Trophoblast cell (in vitro differentiated cells and primary cell): ENCODE measurements at regions not wholly inside any gene's neighbourhood (a gene's known extent, or its start where the extent isn't known, plus 50 kb on each side); places are given as distances from the start of the nearest gene placed in this dataset.

ENCODE experiments used
- DNase-seq, 2 donors: peaks; one replicate each; pipeline ENCODE4 v3.0.0-alpha.2; 2016
- H2AFZ ChIP-seq: 2 replicates; pipeline ENCODE4 v1.6.1; 2013; ENCODE audit warnings: low read length, moderate library complexity, mild to moderate bottlenecking; ENCODE audit not compliant: insufficient read depth, poor library complexity
- H2AK5ac ChIP-seq: 2 replicates; pipeline ENCODE4 v1.6.1; 2013; ENCODE audit warnings: mild to moderate bottlenecking, low read length
- H2BK120ac ChIP-seq: 2 replicates; pipeline ENCODE4 v1.6.1; 2013; ENCODE audit warnings: low read length, mild to moderate bottlenecking, moderate library complexity; ENCODE audit not compliant: insufficient read depth, poor library complexity
- H2BK12ac ChIP-seq: 2 replicates; pipeline ENCODE4 v1.6.1; 2013; ENCODE audit warnings: mild to moderate bottlenecking, low read length, moderate library complexity
- H2BK5ac ChIP-seq: 2 replicates; pipeline ENCODE4 v1.6.1; 2013; ENCODE audit warnings: low read length, low read depth, moderate library complexity, mild to moderate bottlenecking; ENCODE audit not compliant: poor library complexity
- H3K14ac ChIP-seq: 2 replicates; pipeline ENCODE4 v1.6.1; 2013; ENCODE audit warnings: mild to moderate bottlenecking, low read length
- H3K18ac ChIP-seq: 2 replicates; pipeline ENCODE4 v1.6.1; 2013; ENCODE audit warnings: mild to moderate bottlenecking, low read length
- H3K23ac ChIP-seq: 2 replicates; pipeline ENCODE4 v1.6.1; 2013; ENCODE audit warnings: low read length
- H3K27ac ChIP-seq: 2 replicates; pipeline ENCODE4 v1.5.1; 2013; ENCODE audit warnings: low read depth, mild to moderate bottlenecking, inconsistent platforms, low read length, moderate library complexity
- H3K27me3 ChIP-seq: 2 replicates; pipeline ENCODE4 v1.6.1; 2013; ENCODE audit warnings: inconsistent platforms, mild to moderate bottlenecking, low read length, moderate library complexity; ENCODE audit not compliant: insufficient read depth
- H3K36me3 ChIP-seq, 2 experiments: 1 replicate in 1 of 2; 2 replicates in 1 of 2; pipeline ENCODE4 v1.6.1; 2013; ENCODE audit warnings: low read length in 2 of 2, mild to moderate bottlenecking in 2 of 2, moderate library complexity in 1 of 2; ENCODE audit not compliant: insufficient read depth in 2 of 2, control insufficient read depth in 1 of 2
- H3K4ac ChIP-seq: 2 replicates; pipeline ENCODE4 v1.6.1; 2013; ENCODE audit warnings: low read depth, mild to moderate bottlenecking, low read length, moderate library complexity
- H3K4me1 ChIP-seq, 2 experiments: 1 replicate in 1 of 2; 2 replicates in 1 of 2; pipeline ENCODE4 v1.6.1; 2013; ENCODE audit warnings: low read length in 2 of 2, mild to moderate bottlenecking in 2 of 2, moderate library complexity in 1 of 2; ENCODE audit not compliant: insufficient read depth in 2 of 2, control insufficient read depth in 1 of 2
- H3K4me2 ChIP-seq: 2 replicates; pipeline ENCODE4 v1.6.1; 2013; ENCODE audit warnings: inconsistent platforms, mild to moderate bottlenecking, low read length, moderate library complexity
- H3K4me3 ChIP-seq: 2 replicates; pipeline ENCODE4 v1.5.1; 2013; ENCODE audit warnings: mild to moderate bottlenecking, low read depth, low read length, inconsistent platforms
- H3K79me1 ChIP-seq: one replicate; pipeline ENCODE4 v1.6.1; 2013; ENCODE audit warnings: low read length
- H3K79me2 ChIP-seq: 2 replicates; pipeline ENCODE4 v1.6.1; 2013; ENCODE audit warnings: low read length, mild to moderate bottlenecking; ENCODE audit not compliant: control insufficient read depth, insufficient read depth, poor library complexity
- H3K9ac ChIP-seq: 2 replicates; pipeline ENCODE4 v1.6.1; 2013; ENCODE audit warnings: mild to moderate bottlenecking, low read length
- H3K9me3 ChIP-seq: 2 replicates; pipeline ENCODE4 v1.6.1; 2013; ENCODE audit warnings: low read depth, mild to moderate bottlenecking, control low read depth, inconsistent platforms, low read length; ENCODE audit not compliant: insufficient read depth
- H4K12ac ChIP-seq: 2 replicates; pipeline ENCODE4 v1.6.1; 2013; ENCODE audit warnings: low read depth, mild to moderate bottlenecking, low read length, moderate library complexity
- H4K8ac ChIP-seq: 2 replicates; pipeline ENCODE4 v1.6.1; 2013; ENCODE audit warnings: low read depth, mild to moderate bottlenecking, low read length, moderate library complexity
- H4K91ac ChIP-seq: one replicate; pipeline ENCODE4 v1.6.1; 2013; ENCODE audit warnings: low read depth, mild to moderate bottlenecking, low read length, moderate library complexity
- WGBS: extraction: QIAGEN DNeasy Blood & Tissue Kit; methylation state at CpG from one replicate; pipeline ENCODE4 v1.1.7; 2013; ENCODE audit warnings: missing lambda C conversion rate; ENCODE audit not compliant: insufficient read length, insufficient coverage; ENCODE audit errors: extremely low coverage; 5-methylcytosine and 5-hydroxymethylcytosine counted together

GRCh38 chr7:25636168-25636567, 407.9 kb upstream of the NPVF start:
- Histone ChIP-seq H3K36me3 (no peaks in the 10 kb centered on the region), H3K9ac (no peak overlapping the region), H3K18ac (no peak overlapping the region), H4K91ac (peak overlapping the region; percentile 94), H3K79me2 (no peaks in the 10 kb centered on the region), H3K4me1 (peaks cover 0 to 9% of the 10 kb centered on the region in 2 experiments), H3K23ac (no peak overlapping the region), H3K27me3 (no peaks in the 10 kb centered on the region), H4K8ac (peak overlapping the region; percentile 21), H3K4me2 (no peak overlapping the region), H3K4me3 (no peak overlapping the region), H3K14ac (peak overlapping the region; percentile 3), H2BK12ac (peak overlapping the region; percentile 24), H3K9me3 (no peaks in the 10 kb centered on the region), H4K12ac (no peak overlapping the region), H2AFZ (no peak overlapping the region), H2BK5ac (peak overlapping the region; percentile 58), H3K4ac (no peak overlapping the region), H2BK120ac (peak overlapping the region; percentile 0), H2AK5ac (no peak overlapping the region), H3K79me1 (peaks cover 17% of the 10 kb centered on the region), H3K27ac (no peak overlapping the region)
- DNase-seq: no peak
- no CpG with 5 or more reads among the region's 9 CpGs for WGBS

- no peak overlapping the region for H3K4me3 ChIP-seq
- WGBS: no CpG with 5 or more reads among the region's 4 CpGs
- H3K36me3 ChIP-seq: no peaks in the 10 kb centered on the region
Observed at GRCh38 chr7:25636871-25637283, 408.6 kb upstream of the NPVF start.

GRCh38 chr7:25638068-25638467, 409.8 kb upstream of the NPVF start:
- Histone ChIP-seq H2BK12ac (no peak overlapping the region), H3K4me1 (peaks cover 0 to 8% of the 10 kb centered on the region in 2 experiments), H3K79me1 (peaks cover 13% of the 10 kb centered on the region), H4K8ac (no peak overlapping the region), H3K23ac (no peak overlapping the region), H3K4me3 (no peak overlapping the region), H3K4ac (no peak overlapping the region), H3K27ac (no peak overlapping the region), H3K36me3 (no peaks in the 10 kb centered on the region), H2AFZ (no peak overlapping the region), H2AK5ac (no peak overlapping the region), H4K12ac (no peak overlapping the region), H4K91ac (peak overlapping the region; percentile 64), H2BK120ac (no peak overlapping the region), H3K27me3 (no peaks in the 10 kb centered on the region), H2BK5ac (no peak overlapping the region), H3K9ac (no peak overlapping the region), H3K14ac (no peak overlapping the region), H3K79me2 (no peaks in the 10 kb centered on the region), H3K18ac (no peak overlapping the region), H3K9me3 (no peaks in the 10 kb centered on the region), H3K4me2 (no peak overlapping the region)
- no peak for DNase-seq

More at GRCh38 chr7:25636871-25637283, 408.6 kb upstream of the NPVF start:
- H3K14ac ChIP-seq: peak overlapping the region; percentile 60
- H3K27ac ChIP-seq: no peak overlapping the region
- peak overlapping the region; percentile 68 for H2BK120ac ChIP-seq
- no peaks in the 10 kb centered on the region for H3K9me3 ChIP-seq
- DNase-seq: no peak
- H3K4me2 ChIP-seq: no peak overlapping the region
- H4K91ac ChIP-seq: peak overlapping the region; percentile 94
- peaks cover 0 to 9% of the 10 kb centered on the region in 2 experiments for H3K4me1 ChIP-seq
- no peak overlapping the region for H4K12ac ChIP-seq
- peaks cover 15% of the 10 kb centered on the region for H3K79me1 ChIP-seq
- no peak overlapping the region for H3K9ac ChIP-seq
- peak overlapping the region; percentile 38 for H3K18ac ChIP-seq
- peak overlapping the region; percentile 53 for H4K8ac ChIP-seq
- H3K79me2 ChIP-seq: no peaks in the 10 kb centered on the region
- H2AK5ac ChIP-seq: peak overlapping the region; percentile 80
- peak overlapping the region; percentile 39 for H2AFZ ChIP-seq
- H2BK12ac ChIP-seq: peak overlapping the region; percentile 24
- peak overlapping the region; percentile 47 for H2BK5ac ChIP-seq
- peak overlapping the region; percentile 42 for H3K4ac ChIP-seq
- no peaks in the 10 kb centered on the region for H3K27me3 ChIP-seq
- no peak overlapping the region for H3K23ac ChIP-seq

GRCh38 chr7:25638590-25639244, 410.4 kb upstream of the NPVF start:
- WGBS: no CpG with 5 or more reads among the region's 7 CpGs
- peak overlapping the region; percentile 71 for H3K23ac ChIP-seq
- peak overlapping the region; percentile 61 for H2AK5ac ChIP-seq
- H2BK5ac ChIP-seq: no peak overlapping the region
- no peaks in the 10 kb centered on the region for H3K79me2 ChIP-seq
- H2AFZ ChIP-seq: no peak overlapping the region
- H3K4me2 ChIP-seq: no peak overlapping the region
- peaks cover 13% of the 10 kb centered on the region for H3K79me1 ChIP-seq
- H4K12ac ChIP-seq: no peak overlapping the region
- no peak overlapping the region for H3K4ac ChIP-seq
- no peak overlapping the region for H3K27ac ChIP-seq
- peak; percentile 39 to 76 for DNase-seq
- peak overlapping the region; percentile 42 for H4K8ac ChIP-seq
- peak overlapping the region; percentile 60 for H3K14ac ChIP-seq
- peak overlapping the region; percentile 38 for H3K18ac ChIP-seq
- no peaks in the 10 kb centered on the region for H3K27me3 ChIP-seq
- H3K4me1 ChIP-seq: peaks cover 0 to 8% of the 10 kb centered on the region in 2 experiments
- peak overlapping the region; percentile 38 for H2BK12ac ChIP-seq
- H4K91ac ChIP-seq: peak overlapping the region; percentile 64
- H3K9me3 ChIP-seq: no peaks in the 10 kb centered on the region
- no peak overlapping the region for H3K4me3 ChIP-seq
- H3K9ac ChIP-seq: no peak overlapping the region
- H3K36me3 ChIP-seq: no peaks in the 10 kb centered on the region
- H2BK120ac ChIP-seq: peak overlapping the region; percentile 54
